GM19452 (cell line): ENCODE measurements at regions not wholly inside any gene's neighbourhood (a gene's known extent, or its start where the extent isn't known, plus 50 kb on each side); places are given as distances from the start of the nearest gene placed in this dataset.
"Not testable (repeated sequence)": the region's sequence is repeated elsewhere in the genome, so short reads cannot be mapped to it uniquely, and the experiment has no call there.

Source experiments
- ATAC-seq: cut with Tn5 transposase; IDR thresholded peaks from one replicate; pipeline ENCODE4 v1.9.1; 2021; ENCODE audit not compliant: unreplicated experiment

- ATAC-seq = no peak
Observed at GRCh38 chr6:22132656-22133055, 164.2 kb downstream of the PRL start.

- no peak for ATAC-seq
Observed at GRCh38 chr6:22133357-22133756, 163.5 kb downstream of the PRL start.

GRCh38 chr6:22134308-22134707 is 162.5 kb downstream of the PRL start:
- ATAC-seq = no peak

GRCh38 chr6:22135395-22135794 is 161.4 kb downstream of the PRL start:
- ATAC-seq = no peak

GRCh38 chr6:22140736-22141135 is 156.1 kb downstream of the PRL start:
- not testable (repeated sequence) for ATAC-seq

- ATAC-seq = no peak
Observed at GRCh38 chr6:22141241-22141745, 155.5 kb downstream of the PRL start.

GRCh38 chr6:22142856-22143255 is 154.0 kb downstream of the PRL start:
- no peak for ATAC-seq

- ATAC-seq = no peak
Observed at GRCh38 chr6:22145376-22145775, 151.5 kb downstream of the PRL start.

GRCh38 chr6:22145823-22146677 is 150.8 kb downstream of the PRL start:
- ATAC-seq = no peak

- ATAC-seq = no peak
Observed at GRCh38 chr6:22146678-22146930, 150.2 kb downstream of the PRL start.

GRCh38 chr6:22146931-22147701 is 149.7 kb downstream of the PRL start:
- ATAC-seq = no peak

GRCh38 chr6:22147921-22148776 is 148.7 kb downstream of the PRL start:
- ATAC-seq = no peak

GRCh38 chr6:22149096-22149495 is 147.7 kb downstream of the PRL start:
- no peak for ATAC-seq

GRCh38 chr6:22149501-22150367 is 147.1 kb downstream of the PRL start:
- no peak for ATAC-seq

- ATAC-seq = no peak
Observed at GRCh38 chr6:22150368-22151035, 146.3 kb downstream of the PRL start.

- no peak for ATAC-seq
Observed at GRCh38 chr6:22151892-22152291, 144.9 kb downstream of the PRL start.

- no peak for ATAC-seq
Observed at GRCh38 chr6:22152841-22153240, 144.0 kb downstream of the PRL start.

- ATAC-seq = no peak
Observed at GRCh38 chr6:22153384-22154158, 143.3 kb downstream of the PRL start.

GRCh38 chr6:22155551-22155950 is 141.3 kb downstream of the PRL start:
- ATAC-seq = no peak
